BE2C (cell line): ENCODE measurements at regions not wholly inside any gene's neighbourhood (a gene's known extent, or its start where the extent isn't known, plus 50 kb on each side); places are given as distances from the start of the nearest gene placed in this dataset.

Experiments
- DNase-seq: peaks from one replicate; pipeline ENCODE4 v3.0.0-alpha.2; 2020
- H3K27me3 ChIP-seq: fragments of 250-450 bp; sonication (Bioruptor Pico); 2 replicates; pipeline ENCODE4 v1.5.1; 2020; ENCODE audit warnings: mild to moderate bottlenecking
- H3K36me3 ChIP-seq: fragments of 250-450 bp; sonication (Bioruptor Pico); 2 replicates; pipeline ENCODE4 v1.5.1; 2020; ENCODE audit warnings: mild to moderate bottlenecking
- H3K4me1 ChIP-seq: fragments of 250-450 bp; sonication (Bioruptor Pico); 2 replicates; pipeline ENCODE4 v1.5.1; 2020
- H3K4me3 ChIP-seq: 2 replicates; pipeline ENCODE4 v1.5.1; 2011; ENCODE audit warnings: low read depth, low read length
- H3K9me3 ChIP-seq: fragments of 250-450 bp; sonication (Bioruptor Pico); 2 replicates; pipeline ENCODE4 v1.5.1; 2020
- CTCF ChIP-seq: IDR thresholded peaks from 2 replicates; pipeline ENCODE4 v1.5.1; 2012; ENCODE audit warnings: mild to moderate bottlenecking, low read depth, low read length

DNA sequence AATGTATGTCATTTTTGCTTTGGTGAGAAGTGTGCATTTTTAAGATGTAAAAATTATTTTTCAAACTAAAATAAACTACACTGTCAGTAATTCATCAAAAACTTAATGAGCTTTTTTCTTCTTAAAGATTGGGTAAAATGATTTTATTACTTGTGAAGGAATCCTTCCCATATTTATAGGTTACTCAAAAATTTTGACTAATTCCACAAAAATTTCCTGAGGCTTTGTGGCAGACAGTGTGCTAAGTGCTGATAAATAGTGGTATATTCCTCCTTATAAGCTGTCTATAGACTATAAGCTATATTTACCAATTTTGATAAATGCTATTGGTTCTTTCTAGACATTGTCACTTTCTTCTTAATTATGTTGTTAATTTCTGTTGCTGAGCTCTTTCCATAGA lies 284.5 kb upstream of the SEMA6D start:
- Histone ChIP-seq H3K27me3 (no peaks in the 10 kb centered on the region), H3K4me1 (no peaks in the 10 kb centered on the region)
- TF ChIP-seq CTCF: no peak

DNA sequence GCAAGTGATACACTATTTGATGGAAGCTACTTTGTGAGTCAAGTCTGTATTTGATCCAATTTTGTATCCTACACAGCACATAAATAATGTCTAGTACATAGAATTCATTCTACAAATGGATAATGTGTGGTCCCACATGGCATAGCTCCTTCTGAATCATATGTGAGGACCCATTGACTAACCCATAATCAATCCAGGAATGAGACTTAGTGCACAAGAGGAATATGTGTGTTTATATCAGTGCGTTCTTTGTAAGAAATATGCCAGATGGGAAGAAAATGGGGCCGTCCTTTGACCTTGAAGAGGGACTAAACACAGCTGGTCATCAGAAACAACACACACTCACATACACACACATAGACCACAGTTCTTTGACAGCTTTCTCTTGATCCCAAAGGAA lies 282.7 kb upstream of the SEMA6D start:
- Histone ChIP-seq H3K27me3 (no peaks in the 10 kb centered on the region), H3K36me3 (no peaks in the 10 kb centered on the region), H3K4me1 (peaks cover 4% of the 10 kb centered on the region; the same call in 1 of the 2 replicates), H3K9me3 (no peaks in the 10 kb centered on the region), H3K4me3 (no peak overlapping the region)
- TF ChIP-seq CTCF: no peak
- DNase-seq: no peak

More for the DNA sequence above, 284.5 kb upstream of the SEMA6D start:
- no peaks in the 10 kb centered on the region for H3K36me3 ChIP-seq
- no peak overlapping the region for H3K4me3 ChIP-seq
- H3K9me3 ChIP-seq: no peaks in the 10 kb centered on the region
- no peak for DNase-seq

GRCh38 chr15:47437491-47437890 lies 279.8 kb upstream of the SEMA6D start:
- no peak for DNase-seq
- no peaks in the 10 kb centered on the region for H3K9me3 ChIP-seq

DNA sequence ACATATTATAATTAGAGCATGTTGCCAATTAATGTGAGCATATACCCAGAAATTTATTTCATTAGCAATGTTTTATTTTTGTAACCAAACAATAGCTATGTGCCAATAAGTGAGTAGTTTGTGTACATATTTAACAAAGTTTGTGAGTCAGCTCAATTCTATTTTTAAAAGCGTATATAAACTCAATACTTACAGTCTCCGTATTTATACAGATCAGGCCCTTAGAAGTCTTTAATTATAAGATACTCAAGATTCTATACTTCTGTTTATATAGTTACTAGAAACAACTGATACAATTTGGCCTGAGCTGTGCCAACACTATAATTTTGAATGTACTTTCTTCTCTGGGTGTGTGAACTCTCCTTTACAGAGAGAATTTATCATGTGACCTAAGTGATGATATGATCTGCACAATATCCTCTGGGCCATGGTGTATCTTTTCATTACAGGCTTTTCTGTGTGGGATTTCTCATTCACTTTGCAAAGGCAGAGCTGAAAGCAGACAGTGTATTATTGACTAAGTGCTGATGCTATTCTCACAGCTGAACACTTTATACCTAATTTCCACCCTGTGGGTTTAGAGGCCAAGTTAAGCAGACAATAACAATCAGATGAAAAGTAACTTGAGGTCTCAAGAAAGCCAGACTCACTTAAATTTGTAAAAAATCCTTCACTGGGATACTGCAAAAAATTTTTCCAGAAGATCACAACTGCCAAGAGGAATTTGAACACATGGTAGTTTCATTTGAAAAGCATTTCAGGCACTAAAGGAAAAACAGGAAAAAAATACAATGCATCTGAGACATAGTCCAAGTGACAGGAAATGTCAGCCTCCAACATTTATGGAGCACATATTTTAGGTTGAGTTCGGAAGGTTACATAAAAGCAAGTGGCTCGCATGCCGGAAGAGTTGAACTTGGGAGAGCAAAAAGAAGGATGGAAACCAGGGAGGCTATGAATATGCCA lies 277.9 kb upstream of the SEMA6D start:
- H3K4me3 ChIP-seq: no peak overlapping the region
- no peak for DNase-seq

More at GRCh38 chr15:47437491-47437890, 279.8 kb upstream of the SEMA6D start:
- H3K4me3 ChIP-seq: no peak overlapping the region
- H3K36me3 ChIP-seq: no peaks in the 10 kb centered on the region
- H3K4me1 ChIP-seq: peaks cover 4% of the 10 kb centered on the region; the same call in 1 of the 2 replicates
- H3K27me3 ChIP-seq: no peaks in the 10 kb centered on the region
- TF ChIP-seq CTCF: no peak

GRCh38 chr15:47442371-47442770 lies 274.9 kb upstream of the SEMA6D start:
- no peaks in the 10 kb centered on the region for H3K27me3 ChIP-seq
- no peak for DNase-seq
- H3K9me3 ChIP-seq: no peaks in the 10 kb centered on the region
- no peak for TF ChIP-seq CTCF
- peaks cover 4% of the 10 kb centered on the region; the same call in 1 of the 2 replicates for H3K4me1 ChIP-seq
- H3K4me3 ChIP-seq: no peak overlapping the region
- H3K36me3 ChIP-seq: no peaks in the 10 kb centered on the region

More for the DNA sequence above, 277.9 kb upstream of the SEMA6D start:
- H3K4me1 ChIP-seq: peaks cover 4% of the 10 kb centered on the region; the same call in 1 of the 2 replicates
- no peaks in the 10 kb centered on the region for H3K27me3 ChIP-seq
- no peaks in the 10 kb centered on the region for H3K9me3 ChIP-seq
- H3K36me3 ChIP-seq: no peaks in the 10 kb centered on the region
- TF ChIP-seq CTCF: no peak

DNA sequence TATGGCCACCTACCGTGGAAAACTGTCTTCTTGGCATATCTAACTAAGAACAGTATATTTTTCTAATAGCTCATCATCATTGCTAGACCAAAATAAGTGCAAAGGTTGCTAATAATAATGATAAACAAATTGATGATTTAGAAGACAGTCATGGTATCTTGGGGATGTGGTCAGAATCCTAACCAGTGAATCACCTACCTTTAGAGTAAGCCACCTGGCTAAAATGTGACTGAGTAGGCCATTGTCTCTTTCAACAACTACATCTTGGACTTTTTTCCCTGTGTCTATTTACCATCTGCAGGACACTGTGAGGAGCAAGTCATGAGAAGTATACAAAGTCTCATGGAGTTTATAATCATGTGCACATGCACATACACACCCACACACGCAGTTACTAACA lies 273.5 kb upstream of the SEMA6D start:
- Histone ChIP-seq H3K36me3 (no peaks in the 10 kb centered on the region), H3K27me3 (no peaks in the 10 kb centered on the region), H3K9me3 (no peaks in the 10 kb centered on the region), H3K4me3 (no peak overlapping the region), H3K4me1 (peaks cover 4% of the 10 kb centered on the region; the same call in 1 of the 2 replicates)
- TF ChIP-seq CTCF: no peak
- no peak for DNase-seq
